RWPE1 (cell line): ENCODE measurements at regions not wholly inside any gene's neighbourhood (a gene's known extent, or its start where the extent isn't known, plus 50 kb on each side); places are given as distances from the start of the nearest gene placed in this dataset.

ENCODE experiments used
- CTCF ChIA-PET: fragments of 350-600 bp; sonication (Branson Sonifier 250); formaldehyde crosslinking; extraction: SDS; loops from one replicate; lab custom pipeline; 2021; lab: Yijun Ruan, JAX
- POLR2A ChIA-PET: fragments of 400-600 bp; formaldehyde crosslinking; extraction: SDS; loops from one replicate; lab custom pipeline; 2020; ENCODE audit warnings: antibody characterized with exemption; ENCODE audit not compliant: low non-redundant PET; lab: Yijun Ruan, JAX
- DNase-seq: peaks from one replicate; pipeline ENCODE4 v3.0.0; 2012; ENCODE audit warnings: low spot score
- H3K27ac ChIP-seq: fragments of 450-650 bp; 2 replicates; pipeline ENCODE4 v1.5.1; 2017
- TF ChIP-seq, protein P1 (sequence below): fragments of 450-650 bp; conservative IDR thresholded peaks from 2 replicates; pipeline ENCODE4 v1.5.1; 2017; ENCODE audit warnings: low read depth, mild to moderate bottlenecking

- no peak for DNase-seq
- POLR2A ChIA-PET: no interaction called here
- CTCF ChIA-PET: no interaction called here
- TF ChIP-seq, protein P1, sequence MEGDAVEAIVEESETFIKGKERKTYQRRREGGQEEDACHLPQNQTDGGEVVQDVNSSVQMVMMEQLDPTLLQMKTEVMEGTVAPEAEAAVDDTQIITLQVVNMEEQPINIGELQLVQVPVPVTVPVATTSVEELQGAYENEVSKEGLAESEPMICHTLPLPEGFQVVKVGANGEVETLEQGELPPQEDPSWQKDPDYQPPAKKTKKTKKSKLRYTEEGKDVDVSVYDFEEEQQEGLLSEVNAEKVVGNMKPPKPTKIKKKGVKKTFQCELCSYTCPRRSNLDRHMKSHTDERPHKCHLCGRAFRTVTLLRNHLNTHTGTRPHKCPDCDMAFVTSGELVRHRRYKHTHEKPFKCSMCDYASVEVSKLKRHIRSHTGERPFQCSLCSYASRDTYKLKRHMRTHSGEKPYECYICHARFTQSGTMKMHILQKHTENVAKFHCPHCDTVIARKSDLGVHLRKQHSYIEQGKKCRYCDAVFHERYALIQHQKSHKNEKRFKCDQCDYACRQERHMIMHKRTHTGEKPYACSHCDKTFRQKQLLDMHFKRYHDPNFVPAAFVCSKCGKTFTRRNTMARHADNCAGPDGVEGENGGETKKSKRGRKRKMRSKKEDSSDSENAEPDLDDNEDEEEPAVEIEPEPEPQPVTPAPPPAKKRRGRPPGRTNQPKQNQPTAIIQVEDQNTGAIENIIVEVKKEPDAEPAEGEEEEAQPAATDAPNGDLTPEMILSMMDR: no peak
- H3K27ac ChIP-seq: no peak overlapping the region
Observed at GRCh38 chr4:24076811-24077210, 187.0 kb upstream of the PPARGC1A start.

- POLR2A ChIA-PET: no interaction called here
- TF ChIP-seq, protein P1: no peak
- no peak overlapping the region for H3K27ac ChIP-seq
- no peak for DNase-seq
- CTCF ChIA-PET: no interaction called here
Observed at GRCh38 chr4:24073948-24074347, 184.1 kb upstream of the PPARGC1A start.

DNA sequence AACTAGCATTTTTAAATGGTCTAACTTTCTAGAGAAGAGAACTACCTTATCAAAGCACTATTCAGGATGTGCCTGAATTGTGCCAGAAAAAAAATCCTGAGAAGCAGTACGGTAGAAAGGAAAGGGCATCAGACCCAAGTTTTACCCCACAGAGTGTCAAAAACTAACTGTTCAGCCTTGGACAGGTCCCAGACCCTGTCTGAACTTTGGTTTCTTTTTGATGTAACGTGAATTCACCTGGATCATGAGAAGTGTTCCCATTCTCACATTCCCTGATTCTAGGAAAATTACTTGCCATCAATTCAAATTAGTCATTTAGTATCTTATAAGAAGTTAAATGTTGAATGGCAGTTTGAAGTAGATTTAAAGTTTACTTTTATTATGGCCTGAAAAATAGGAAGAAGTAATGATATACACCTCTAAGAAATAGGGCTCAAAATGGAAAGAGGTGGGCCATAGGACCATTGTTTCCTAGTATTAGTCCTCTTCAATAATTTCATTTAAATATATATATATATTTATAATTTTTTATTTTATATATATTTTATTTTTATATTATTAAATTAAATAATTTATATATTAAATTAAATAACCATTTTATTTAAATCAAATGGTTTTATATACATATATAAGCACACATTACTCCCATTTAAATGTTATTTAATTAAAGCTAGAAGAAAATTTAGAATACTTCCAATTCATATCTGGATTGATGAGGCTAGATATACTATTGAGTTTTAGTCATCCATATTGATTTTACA is 181.9 kb upstream of the PPARGC1A start:
- DNase-seq: no peak
- POLR2A ChIA-PET: no interaction called here
- CTCF ChIA-PET: interaction anchor here (0.7 kb wide), 1 partner anchor 48 kb away, joined by 3 read pairs; no protein-coding TSS in a partner anchor
- no peak overlapping the region for H3K27ac ChIP-seq
- TF ChIP-seq, protein P1: no peak

- TF ChIP-seq, protein P1: no peak
- ChIA-PET POLR2A (no interaction called here), CTCF (no interaction called here)
- no peak overlapping the region for H3K27ac ChIP-seq
- DNase-seq: peak; percentile 30
Observed at GRCh38 chr4:24070117-24070516, 180.3 kb upstream of the PPARGC1A start.

- no peak overlapping the region for H3K27ac ChIP-seq
- POLR2A ChIA-PET: no interaction called here
- CTCF ChIA-PET: no interaction called here
- TF ChIP-seq, protein P1: no peak
- peak; percentile 25 for DNase-seq
Observed at GRCh38 chr4:24067367-24068193, 177.7 kb upstream of the PPARGC1A start.

- POLR2A ChIA-PET: no interaction called here
- TF ChIP-seq, protein P1: no peak
- no peak overlapping the region for H3K27ac ChIP-seq
- DNase-seq: no peak
- CTCF ChIA-PET: interaction anchor here (0.7 kb wide), 1 partner anchor 847 kb away, joined by 3 read pairs; the partner anchor contains the start of gene CCDC149
Observed at GRCh38 chr4:24065974-24066373, 176.1 kb upstream of the PPARGC1A start.
